Activated CD4-positive, alpha-beta T cell treated with anti-CD3 and anti-CD28 coated beads, Interleukin-2, Interleukin-6, amounts not matched to agents 100 ng/mL and 50 ng/mL, durations not matched to agents 16 hours and 8 hours (primary cell): ENCODE measurements at regions not wholly inside any gene's neighbourhood (a gene's known extent, or its start where the extent isn't known, plus 50 kb on each side); places are given as distances from the start of the nearest gene placed in this dataset.
"Not testable (repeated sequence)": the region's sequence is repeated elsewhere in the genome, so short reads cannot be mapped to it uniquely, and the experiment has no call there.

Experiments
- DNase-seq: peaks from one replicate; pipeline ENCODE4 v3.0.0-alpha.2; 2020

GRCh38 chr9:64920147-64920546 is 364.9 kb downstream of the FOXD4L5 start:
- not testable (repeated sequence) for DNase-seq

GRCh38 chr9:64888643-64889042 is 396.4 kb downstream of the FOXD4L5 start:
- DNase-seq, result not testable (repeated sequence)

- DNase-seq, result peak; percentile 27
These were observed 414.4 kb downstream of the FOXD4L5 start for GRCh38 chr9:64870594-64870993.
